SK-N-SH (cell line): ENCODE measurements at regions not wholly inside any gene's neighbourhood (a gene's known extent, or its start where the extent isn't known, plus 50 kb on each side); places are given as distances from the start of the nearest gene placed in this dataset.

Experiments
- CTCF ChIA-PET: fragments of 300-600, 350-600 bp; formaldehyde crosslinking; extraction: SDS; loops from one replicate; lab custom pipeline; 2021; lab: Yijun Ruan, JAX
- POLR2A ChIA-PET: fragments of 350-600 bp; sonication (Branson Sonifier 250); formaldehyde crosslinking; extraction: SDS; loops from one replicate; lab custom pipeline; 2020; ENCODE audit warnings: antibody characterized with exemption, inconsistent platforms; lab: Yijun Ruan, JAX
- DNase-seq: peaks from one replicate; pipeline ENCODE4 v3.0.0; 2012
- H2AFZ ChIP-seq: fragments of 200-600 bp; sonication (generic); 2 replicates; pipeline ENCODE4 v1.8.1; 2016; ENCODE audit warnings: antibody characterized with exemption, mild to moderate bottlenecking, low read depth
- H3F3A ChIP-seq: fragments of 200-600 bp; sonication (generic); replicated peaks from 2 replicates; pipeline ENCODE3; 2016; ENCODE audit warnings: antibody characterized with exemption, mild to moderate bottlenecking; ENCODE audit not compliant: insufficient read depth
- H3K27ac ChIP-seq, 2 experiments: fragments of 200-500 bp in 1 of 2; fragments of 200-600 bp in 1 of 2; sonication (Bioruptor generic) in 1 of 2; sonication (generic), shearing (Covaris generic) in 1 of 2; 2 replicates each; pipeline versions ENCODE4 v1.5.1 to v1.6.1; 2014 to 2016; ENCODE audit warnings: low read depth in 2 of 2, inconsistent platforms in 1 of 2, low read length in 1 of 2, mild to moderate bottlenecking in 1 of 2, mixed read lengths in 1 of 2
- H3K27me3 ChIP-seq: fragments of 200-600 bp; sonication (generic), shearing (Covaris generic); 2 replicates; pipeline ENCODE4 v1.6.1; 2016; ENCODE audit warnings: mixed run types; ENCODE audit not compliant: insufficient read depth
- H3K36me3 ChIP-seq, 2 experiments: fragments of 200-500 bp in 1 of 2; fragments of 200-600 bp in 1 of 2; sonication (Bioruptor generic) in 1 of 2; sonication (generic) in 1 of 2; replicated peaks in 1 of 2; 2 replicates each; pipeline versions ENCODE3 to v1.5.1; 2014 to 2016; ENCODE audit warnings: low read length in 1 of 2, mild to moderate bottlenecking in 1 of 2; ENCODE audit not compliant: insufficient read depth in 2 of 2, control insufficient read depth in 1 of 2
- H3K4me1 ChIP-seq, 2 experiments: fragments of 200-500 bp in 1 of 2; fragments of 200-600 bp in 1 of 2; sonication (Bioruptor generic) in 1 of 2; sonication (generic), shearing (Covaris generic) in 1 of 2; 2 replicates each; pipeline versions ENCODE4 v1.5.1 to v1.6.1; 2014 to 2016; ENCODE audit warnings: low read depth in 1 of 2, low read length in 1 of 2, mixed run types in 1 of 2; ENCODE audit not compliant: insufficient read depth in 2 of 2, control insufficient read depth in 1 of 2
- H3K4me2 ChIP-seq: fragments of 200-600 bp; sonication (generic), shearing (Covaris generic); 2 replicates; pipeline ENCODE4 v1.6.1; 2017; ENCODE audit warnings: mixed run types
- H3K4me3 ChIP-seq, 2 experiments: fragments of 200-500 bp in 1 of 2; fragments of 200-600 bp in 1 of 2; sonication (Bioruptor generic) in 1 of 2; sonication (generic), shearing (Covaris generic) in 1 of 2; 2 replicates each; pipeline versions ENCODE4 v1.5.1 to v1.8.1; 2014 to 2016; ENCODE audit warnings: low read depth in 2 of 2, inconsistent platforms in 1 of 2, low read length in 1 of 2, mild to moderate bottlenecking in 1 of 2, mixed read lengths in 1 of 2, moderate library complexity in 1 of 2
- H3K79me2 ChIP-seq: fragments of 200-600 bp; sonication (generic); 2 replicates; pipeline ENCODE4 v1.8.1; 2017; ENCODE audit warnings: mild to moderate bottlenecking; ENCODE audit not compliant: insufficient read depth
- H3K9ac ChIP-seq: fragments of 200-600 bp; sonication (generic); 2 replicates; pipeline ENCODE4 v1.6.1; 2017; ENCODE audit warnings: mixed run types
- H3K9me2 ChIP-seq: fragments of 200-600 bp; sonication (generic); 2 replicates; pipeline ENCODE4 v1.6.1; 2017; ENCODE audit warnings: mixed run types
- H3K9me3 ChIP-seq: fragments of 200-600 bp; sonication (generic); 2 replicates; pipeline ENCODE4 v1.6.1; 2017; ENCODE audit warnings: mixed run types, mild to moderate bottlenecking, moderate library complexity
- H4K20me1 ChIP-seq: fragments of 200-600 bp; sonication (generic); 2 replicates; pipeline ENCODE4 v1.6.1; 2017; ENCODE audit warnings: mild to moderate bottlenecking, mixed run types; ENCODE audit not compliant: insufficient read depth
- CHD2 ChIP-seq: fragments of 150-350 bp; IDR thresholded peaks from 2 replicates; pipeline ENCODE4 v1.6.1; 2018; ENCODE audit warnings: low read length; ENCODE audit not compliant: partially characterized antibody
- ELF1 ChIP-seq: IDR thresholded peaks from 2 replicates; pipeline ENCODE4 v1.4.0; 2012
- EZH2phosphoT487 ChIP-seq: fragments of 200-600 bp; sonication (generic); IDR thresholded peaks from 2 replicates; pipeline ENCODE4 v1.6.1; 2017; ENCODE audit warnings: low read depth, mixed run types, mild to moderate bottlenecking, antibody characterized with exemption, moderate library complexity, borderline replicate concordance
- FOXM1 ChIP-seq: IDR thresholded peaks from 2 replicates; pipeline ENCODE4 v1.4.0; 2012; ENCODE audit warnings: low read depth, mild to moderate bottlenecking
- GABPA ChIP-seq: IDR thresholded peaks from 2 replicates; pipeline ENCODE4 v1.4.0; 2012; ENCODE audit warnings: low read depth, mild to moderate bottlenecking
- JUND ChIP-seq: IDR thresholded peaks from 2 replicates; pipeline ENCODE4 v1.4.0; 2012
- MXI1 ChIP-seq: IDR thresholded peaks from 2 replicates; pipeline ENCODE4 v1.6.1; 2012; ENCODE audit warnings: mild to moderate bottlenecking, low read depth, low read length, improper control_type of control experiment
- NFIC ChIP-seq: IDR thresholded peaks from 2 replicates; pipeline ENCODE4 v1.4.0; 2012; ENCODE audit warnings: borderline replicate concordance
- RAD21 ChIP-seq: IDR thresholded peaks from 2 replicates; pipeline ENCODE4 v1.6.1; 2012; ENCODE audit warnings: mild to moderate bottlenecking, low read length
- RCOR1 ChIP-seq: fragments of 150-350 bp; IDR thresholded peaks from 2 replicates; pipeline ENCODE4 v1.6.1; 2017; ENCODE audit warnings: antibody characterized with exemption, low read length
- REST ChIP-seq: IDR thresholded peaks from 2 replicates; pipeline ENCODE4 v1.6.1; 2012; ENCODE audit warnings: mild to moderate bottlenecking, low read depth, low read length, moderate library complexity
- RXRA ChIP-seq: IDR thresholded peaks from 2 replicates; pipeline ENCODE4 v1.4.0; 2012; ENCODE audit warnings: low read depth, mild to moderate bottlenecking, borderline replicate concordance
- SIN3A ChIP-seq: IDR thresholded peaks from 2 replicates; pipeline ENCODE4 v1.6.1; 2012; ENCODE audit warnings: low read depth, mild to moderate bottlenecking, low read length, moderate library complexity, borderline replicate concordance
- SMC3 ChIP-seq: IDR thresholded peaks from 2 replicates; pipeline ENCODE4 v1.6.1; 2012; ENCODE audit warnings: low read depth, low read length, improper control_type of control experiment
- TAF1 ChIP-seq: IDR thresholded peaks from 2 replicates; pipeline ENCODE4 v1.6.1; 2012; ENCODE audit warnings: low read depth, mild to moderate bottlenecking, low read length, moderate library complexity, borderline replicate concordance
- TCF12 ChIP-seq: IDR thresholded peaks from 2 replicates; pipeline ENCODE4 v1.4.0; 2012
- YY1 ChIP-seq: IDR thresholded peaks from 2 replicates; pipeline ENCODE4 v1.4.0; 2012; ENCODE audit warnings: low read depth, mild to moderate bottlenecking
- WGBS: methylation state at CpG from one replicate; pipeline ENCODE4 v1.1.6; 2017; ENCODE audit warnings: low lambda C conversion rate; 5-methylcytosine and 5-hydroxymethylcytosine counted together
- TF ChIP-seq, protein P1 (sequence below): IDR thresholded peaks from 2 replicates; pipeline ENCODE4 v1.4.0; 2012; ENCODE audit warnings: low read depth, borderline replicate concordance
- TF ChIP-seq, protein P2 (sequence below): IDR thresholded peaks from 2 replicates; pipeline ENCODE4 v1.4.0; 2012; ENCODE audit warnings: low read depth, borderline replicate concordance
- TF ChIP-seq, protein P3 (sequence below): IDR thresholded peaks from 2 replicates; pipeline ENCODE4 v1.4.0; 2012; ENCODE audit warnings: low read depth

DNA sequence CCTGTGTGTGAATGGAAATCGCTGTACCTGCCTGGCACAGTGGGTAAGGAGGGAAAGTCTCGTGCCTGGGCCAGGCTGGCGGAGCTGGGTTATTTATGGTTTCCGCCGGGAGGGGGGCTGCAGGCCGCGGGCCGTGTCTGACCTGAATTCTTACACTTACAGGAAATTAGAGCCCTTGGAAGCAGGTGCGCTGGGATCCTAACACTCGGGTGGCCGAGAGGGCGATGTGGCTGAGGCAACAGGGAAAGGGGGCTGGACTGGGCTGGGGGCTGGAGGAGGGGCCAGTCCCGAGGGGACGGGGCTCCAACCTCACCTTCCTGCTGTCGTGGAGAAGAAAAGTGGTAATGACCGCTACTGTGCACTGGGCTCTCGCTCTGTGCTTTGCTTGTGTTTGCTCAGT lies 109.4 kb upstream of the WNT4 start (continued):
- TF ChIP-seq FOXM1 (no peak), TCF12 (no peak), CHD2 (no peak), MXI1 (no peak)
- TF ChIP-seq, all 33 proteins: peak for 0

GRCh38 chr1:22253012-22253790 lies 110.3 kb upstream of the WNT4 start:
- Histone ChIP-seq H3K27me3 (no peaks in the 10 kb centered on the region; the same call in 1 of the 2 replicates), H3K9ac (no peak overlapping the region), H3F3A (no peaks in the 10 kb centered on the region), H2AFZ (no peak overlapping the region), H3K36me3 (no peaks in the 10 kb centered on the region), H4K20me1 (no peaks in the 10 kb centered on the region), H3K4me1 (peaks cover 0 to 13% of the 10 kb centered on the region in 2 experiments; a peak in 1 of 4 replicates), H3K79me2 (no peaks in the 10 kb centered on the region), H3K27ac (no peak overlapping the region), H3K9me3 (no peaks in the 10 kb centered on the region), H3K4me3 (no peak overlapping the region), H3K9me2 (no peaks in the 10 kb centered on the region), H3K4me2 (no peak overlapping the region)
- no peak for DNase-seq
- POLR2A ChIA-PET, result no interaction called here
- CTCF ChIA-PET, result interaction anchor here (1.4 to 1.6 kb wide), 2 partner anchors 9 to 163 kb away, joined by 5 read pairs; no protein-coding TSS in a partner anchor
- WGBS, result 70% methylated on average over 13 of the region's 16 CpGs
- TF ChIP-seq GABPA, result no peak
- TF ChIP-seq ELF1, result no peak
- TF ChIP-seq SMC3, result no peak
- no peak for TF ChIP-seq RXRA
- TF ChIP-seq FOXM1, result no peak
- TF ChIP-seq REST, result no peak
- no peak for TF ChIP-seq CHD2
- no peak for TF ChIP-seq SIN3A
- TF ChIP-seq TAF1, result no peak
- TF ChIP-seq, protein P1, sequence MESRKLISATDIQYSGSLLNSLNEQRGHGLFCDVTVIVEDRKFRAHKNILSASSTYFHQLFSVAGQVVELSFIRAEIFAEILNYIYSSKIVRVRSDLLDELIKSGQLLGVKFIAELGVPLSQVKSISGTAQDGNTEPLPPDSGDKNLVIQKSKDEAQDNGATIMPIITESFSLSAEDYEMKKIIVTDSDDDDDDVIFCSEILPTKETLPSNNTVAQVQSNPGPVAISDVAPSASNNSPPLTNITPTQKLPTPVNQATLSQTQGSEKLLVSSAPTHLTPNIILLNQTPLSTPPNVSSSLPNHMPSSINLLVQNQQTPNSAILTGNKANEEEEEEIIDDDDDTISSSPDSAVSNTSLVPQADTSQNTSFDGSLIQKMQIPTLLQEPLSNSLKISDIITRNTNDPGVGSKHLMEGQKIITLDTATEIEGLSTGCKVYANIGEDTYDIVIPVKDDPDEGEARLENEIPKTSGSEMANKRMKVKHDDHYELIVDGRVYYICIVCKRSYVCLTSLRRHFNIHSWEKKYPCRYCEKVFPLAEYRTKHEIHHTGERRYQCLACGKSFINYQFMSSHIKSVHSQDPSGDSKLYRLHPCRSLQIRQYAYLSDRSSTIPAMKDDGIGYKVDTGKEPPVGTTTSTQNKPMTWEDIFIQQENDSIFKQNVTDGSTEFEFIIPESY, result no peak
- no peak for TF ChIP-seq NFIC
- no peak for TF ChIP-seq JUND
- TF ChIP-seq, protein P2, sequence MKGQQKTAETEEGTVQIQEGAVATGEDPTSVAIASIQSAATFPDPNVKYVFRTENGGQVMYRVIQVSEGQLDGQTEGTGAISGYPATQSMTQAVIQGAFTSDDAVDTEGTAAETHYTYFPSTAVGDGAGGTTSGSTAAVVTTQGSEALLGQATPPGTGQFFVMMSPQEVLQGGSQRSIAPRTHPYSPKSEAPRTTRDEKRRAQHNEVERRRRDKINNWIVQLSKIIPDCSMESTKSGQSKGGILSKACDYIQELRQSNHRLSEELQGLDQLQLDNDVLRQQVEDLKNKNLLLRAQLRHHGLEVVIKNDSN, result no peak
- no peak for TF ChIP-seq YY1
- no peak for TF ChIP-seq RCOR1
- TF ChIP-seq EZH2phosphoT487, result no peak
- TF ChIP-seq RAD21, result no peak
- TF ChIP-seq, protein P3, sequence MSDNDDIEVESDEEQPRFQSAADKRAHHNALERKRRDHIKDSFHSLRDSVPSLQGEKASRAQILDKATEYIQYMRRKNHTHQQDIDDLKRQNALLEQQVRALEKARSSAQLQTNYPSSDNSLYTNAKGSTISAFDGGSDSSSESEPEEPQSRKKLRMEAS, result no peak
